Fibroblast of lung (primary cell): ENCODE measurements at regions not wholly inside any gene's neighbourhood (a gene's known extent, or its start where the extent isn't known, plus 50 kb on each side); places are given as distances from the start of the nearest gene placed in this dataset.

Experiments
- DNase-seq, 2 donors: peaks; one replicate each; pipeline versions ENCODE4 v3.0.0 to v3.0.0-alpha.2; 2010; ENCODE audit warnings: low read depth in 2 of 2
- H2AFZ ChIP-seq: 2 replicates; pipeline ENCODE4 v1.5.1; 2012; ENCODE audit warnings: low read length, control low read depth, inconsistent platforms
- H3K27ac ChIP-seq: 2 replicates; pipeline ENCODE4 v1.5.1; 2011; ENCODE audit warnings: low read length, control low read depth; ENCODE audit not compliant: insufficient read depth
- H3K27me3 ChIP-seq: 2 replicates; pipeline ENCODE4 v1.5.1; 2011; ENCODE audit warnings: mild to moderate bottlenecking, low read length; ENCODE audit not compliant: control insufficient read depth, insufficient read depth
- H3K36me3 ChIP-seq: 2 replicates; pipeline ENCODE4 v1.5.1; 2011; ENCODE audit warnings: low read length; ENCODE audit not compliant: control insufficient read depth, insufficient read depth
- H3K4me1 ChIP-seq: 2 replicates; pipeline ENCODE4 v1.5.1; 2011; ENCODE audit warnings: low read length; ENCODE audit not compliant: control insufficient read depth, insufficient read depth; ENCODE audit errors: extremely low read depth
- H3K4me2 ChIP-seq: 2 replicates; pipeline ENCODE4 v1.5.1; 2011; ENCODE audit warnings: low read length, control low read depth; ENCODE audit not compliant: insufficient read depth; ENCODE audit errors: extremely low read depth
- H3K4me3 ChIP-seq, 4 experiments: fragments of 200-600 bp in 1 of 4; sonication (generic) in 1 of 4; replicated peaks in 1 of 4; 2 replicates each; pipeline ENCODE4 v1.5.1; 2011 to 2016; ENCODE audit warnings: low read length in 4 of 4, low read depth in 3 of 4, mild to moderate bottlenecking in 3 of 4, control low read depth in 2 of 4, inconsistent platforms in 1 of 4, mixed read lengths in 1 of 4; ENCODE audit not compliant: insufficient read depth in 1 of 4; ENCODE audit errors: control extremely low read depth in 1 of 4
- H3K79me2 ChIP-seq: 2 replicates; pipeline ENCODE4 v1.5.1; 2012; ENCODE audit warnings: mild to moderate bottlenecking, low read length, inconsistent platforms; ENCODE audit not compliant: control insufficient read depth, insufficient read depth
- H3K9ac ChIP-seq: 2 replicates; pipeline ENCODE4 v1.5.1; 2011; ENCODE audit warnings: mild to moderate bottlenecking, low read length, control low read depth; ENCODE audit not compliant: insufficient read depth
- H3K9me3 ChIP-seq: 2 replicates; pipeline ENCODE4 v1.5.1; 2012; ENCODE audit warnings: low read depth, low read length; ENCODE audit not compliant: control insufficient read depth, insufficient read depth
- H4K20me1 ChIP-seq: 2 replicates; pipeline ENCODE4 v1.5.1; 2011; ENCODE audit warnings: low read length; ENCODE audit not compliant: control insufficient read depth, insufficient read depth; ENCODE audit errors: extremely low read depth
- EZH2 ChIP-seq: IDR thresholded peaks from 2 replicates; pipeline ENCODE4 v1.5.1; 2012; ENCODE audit warnings: low read length, control low read depth, mild to moderate bottlenecking; ENCODE audit errors: missing control alignments
- TF ChIP-seq, protein P1 (sequence below), 2 donors: IDR thresholded peaks in 1 of 2; conservative IDR thresholded peaks in 1 of 2; 1 replicate in 1 of 2; 2 replicates in 1 of 2; pipeline ENCODE4 v1.5.1; 2011 to 2012; ENCODE audit warnings: low read length in 2 of 2, control low read depth in 1 of 2, inconsistent platforms in 1 of 2, low read depth in 1 of 2, mild to moderate bottlenecking in 1 of 2

- Histone ChIP-seq H3K9ac (no peak overlapping the region), H3K4me1 (no peaks in the 10 kb centered on the region), H3K9me3 (no peaks in the 10 kb centered on the region), H3K4me2 (no peak overlapping the region), H3K79me2 (no peaks in the 10 kb centered on the region), H3K4me3 (no peak overlapping the region), H4K20me1 (no peaks in the 10 kb centered on the region), H3K36me3 (no peaks in the 10 kb centered on the region), H3K27ac (no peak overlapping the region), H2AFZ (no peak overlapping the region), H3K27me3 (no peaks in the 10 kb centered on the region)
- TF ChIP-seq, protein P1, sequence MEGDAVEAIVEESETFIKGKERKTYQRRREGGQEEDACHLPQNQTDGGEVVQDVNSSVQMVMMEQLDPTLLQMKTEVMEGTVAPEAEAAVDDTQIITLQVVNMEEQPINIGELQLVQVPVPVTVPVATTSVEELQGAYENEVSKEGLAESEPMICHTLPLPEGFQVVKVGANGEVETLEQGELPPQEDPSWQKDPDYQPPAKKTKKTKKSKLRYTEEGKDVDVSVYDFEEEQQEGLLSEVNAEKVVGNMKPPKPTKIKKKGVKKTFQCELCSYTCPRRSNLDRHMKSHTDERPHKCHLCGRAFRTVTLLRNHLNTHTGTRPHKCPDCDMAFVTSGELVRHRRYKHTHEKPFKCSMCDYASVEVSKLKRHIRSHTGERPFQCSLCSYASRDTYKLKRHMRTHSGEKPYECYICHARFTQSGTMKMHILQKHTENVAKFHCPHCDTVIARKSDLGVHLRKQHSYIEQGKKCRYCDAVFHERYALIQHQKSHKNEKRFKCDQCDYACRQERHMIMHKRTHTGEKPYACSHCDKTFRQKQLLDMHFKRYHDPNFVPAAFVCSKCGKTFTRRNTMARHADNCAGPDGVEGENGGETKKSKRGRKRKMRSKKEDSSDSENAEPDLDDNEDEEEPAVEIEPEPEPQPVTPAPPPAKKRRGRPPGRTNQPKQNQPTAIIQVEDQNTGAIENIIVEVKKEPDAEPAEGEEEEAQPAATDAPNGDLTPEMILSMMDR (conservative IDR thresholded peaks at IDR 0.05 in 1 of 2, IDR thresholded peaks at IDR 0.05 in 1 of 2; ENCODE audit: low read depth in 1 of 2, low read length in 2 of 2) = no peak
- no peak for TF ChIP-seq EZH2
- DNase-seq = no peak
Measured at GRCh38 chr5:98603456-98603855, 170.0 kb upstream of the RGMB start.

GRCh38 chr5:98604301-98604700 lies 169.2 kb upstream of the RGMB start:
- H3K4me2 ChIP-seq = no peak overlapping the region
- H3K27ac ChIP-seq = no peak overlapping the region
- H3K4me1 ChIP-seq = no peaks in the 10 kb centered on the region
- no peaks in the 10 kb centered on the region for H3K36me3 ChIP-seq
- no peak overlapping the region for H3K4me3 ChIP-seq
- H2AFZ ChIP-seq = no peak overlapping the region
- DNase-seq = peak in 1 of 2 donors; percentile 31
- H4K20me1 ChIP-seq = no peaks in the 10 kb centered on the region
- H3K27me3 ChIP-seq = no peaks in the 10 kb centered on the region
- TF ChIP-seq EZH2 = no peak
- TF ChIP-seq, protein P1 (conservative IDR thresholded peaks at IDR 0.05 in 1 of 2, IDR thresholded peaks at IDR 0.05 in 1 of 2; ENCODE audit: low read depth in 1 of 2, low read length in 2 of 2) = no peak
- no peaks in the 10 kb centered on the region for H3K79me2 ChIP-seq
- no peak overlapping the region for H3K9ac ChIP-seq
- H3K9me3 ChIP-seq = no peaks in the 10 kb centered on the region

GRCh38 chr5:98604721-98605425 lies 168.6 kb upstream of the RGMB start:
- H3K36me3 ChIP-seq = no peaks in the 10 kb centered on the region
- no peaks in the 10 kb centered on the region for H4K20me1 ChIP-seq
- H3K27ac ChIP-seq = no peak overlapping the region
- no peak overlapping the region for H3K9ac ChIP-seq
- H2AFZ ChIP-seq = no peak overlapping the region
- no peaks in the 10 kb centered on the region for H3K27me3 ChIP-seq
- no peak overlapping the region for H3K4me3 ChIP-seq
- H3K79me2 ChIP-seq = no peaks in the 10 kb centered on the region
- no peak overlapping the region for H3K4me2 ChIP-seq
- no peaks in the 10 kb centered on the region for H3K9me3 ChIP-seq
- no peak for TF ChIP-seq EZH2
- TF ChIP-seq, protein P1 (conservative IDR thresholded peaks at IDR 0.05 in 1 of 2, IDR thresholded peaks at IDR 0.05 in 1 of 2; ENCODE audit: low read depth in 1 of 2, low read length in 2 of 2) = no peak
- DNase-seq = peak in 1 of 2 donors; percentile 58
- no peaks in the 10 kb centered on the region for H3K4me1 ChIP-seq
